Uterus (tissue), 3 donors: ENCODE measurements at regions not wholly inside any gene's neighbourhood (a gene's known extent, or its start where the extent isn't known, plus 50 kb on each side); places are given as distances from the start of the nearest gene placed in this dataset.

Experiments
- DNase-seq, 2 donors: peaks; one replicate each; pipeline ENCODE4 v3.0.0-alpha.2; 2019 to 2020
- H3K27ac ChIP-seq, 2 donors: fragments of 200-600 bp; sonication (generic); 1 replicate in 1 of 2; 2 replicates in 1 of 2; pipeline ENCODE4 v1.5.1; 2016 to 2018
- H3K27me3 ChIP-seq, 2 donors: fragments of 200-600 bp; sonication (generic); one replicate each; pipeline ENCODE4 v1.5.1; 2018 to 2019; ENCODE audit warnings: control low read depth in 1 of 2
- H3K36me3 ChIP-seq, 2 donors: fragments of 200-600 bp; sonication (generic); one replicate each; pipeline ENCODE4 v1.5.1; 2019; ENCODE audit warnings: control low read depth in 1 of 2
- H3K4me1 ChIP-seq, 2 donors: fragments of 200-600 bp; sonication (generic); one replicate each; pipeline ENCODE4 v1.5.1; 2018 to 2019; ENCODE audit warnings: control low read depth in 1 of 2
- H3K4me3 ChIP-seq, 2 donors: fragments of 200-600 bp; sonication (generic); 1 replicate in 1 of 2; 2 replicates in 1 of 2; pipeline ENCODE4 v1.5.1; 2018 to 2019; ENCODE audit warnings: mild to moderate bottlenecking in 1 of 2
- H3K9me3 ChIP-seq, 2 donors: fragments of 200-600 bp; sonication (generic); one replicate each; pipeline ENCODE4 v1.5.1; 2019; ENCODE audit warnings: control low read depth in 1 of 2
- CTCF ChIP-seq, 4 experiments: fragments of 200-600 bp in 2 of 4; fragments of 450-650 bp in 2 of 4; sonication (generic) in 2 of 4; IDR thresholded peaks; one replicate each; pipeline ENCODE4 v1.5.1; 2016 to 2019; ENCODE audit warnings: antibody characterized with exemption in 4 of 4, mild to moderate bottlenecking in 2 of 4, moderate library complexity in 1 of 4
- POLR2A ChIP-seq, 2 donors: fragments of 450-650 bp; IDR thresholded peaks; one replicate each; pipeline ENCODE4 v1.6.1; 2016; ENCODE audit warnings: antibody characterized with exemption in 2 of 2, mild to moderate bottlenecking in 1 of 2, moderate library complexity in 1 of 2
- intact Hi-C: fragments of 100-400 bp; cut with DNase I; formaldehyde crosslinking; loops from one replicate; pipeline ENCODE4 v1.15.1; 2023; ENCODE audit warnings: low total_unique reads
- donor health status: DM: yes; HTN: yes; CAD: no.

- intact Hi-C loops = no loop called here
- Histone ChIP-seq H3K36me3 (no peaks in the 10 kb centered on the region), H3K4me3 (no peak overlapping the region), H3K27me3 (no peaks in the 10 kb centered on the region), H3K9me3 (no peaks in the 10 kb centered on the region), H3K4me1 (no peaks in the 10 kb centered on the region), H3K27ac (no peak overlapping the region)
- no peak for DNase-seq
- TF ChIP-seq POLR2A (IDR thresholded peaks at IDR 0.05) (no peak), CTCF (IDR thresholded peaks at IDR 0.05) (no peak)
Observed at GRCh38 chr15:87357637-87358313, 898.8 kb downstream of the NTRK3 start.

DNA sequence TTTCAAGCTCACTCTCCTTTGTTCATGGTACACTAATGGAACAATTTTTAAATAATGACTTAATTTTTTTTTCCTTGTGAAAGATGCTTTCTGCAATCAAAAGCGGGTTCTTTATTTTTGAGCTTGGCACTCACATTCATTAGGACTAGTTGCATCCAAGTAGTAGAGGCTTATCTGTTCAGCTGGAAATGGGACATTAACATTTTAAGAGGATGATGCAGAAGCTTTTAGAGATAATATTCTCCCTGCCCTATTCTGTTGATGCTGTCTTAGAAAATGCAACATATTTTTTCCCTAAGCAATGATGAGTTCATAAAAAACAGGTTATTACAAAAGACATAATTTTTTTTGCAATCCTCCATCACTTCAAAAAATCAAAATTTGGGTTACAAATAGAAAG, 900.6 kb downstream of the NTRK3 start:
- H3K4me3 ChIP-seq = no peak overlapping the region
- no peaks in the 10 kb centered on the region for H3K36me3 ChIP-seq
- no peaks in the 10 kb centered on the region for H3K27me3 ChIP-seq
- no peaks in the 10 kb centered on the region for H3K9me3 ChIP-seq
- DNase-seq = no peak
- no peak for TF ChIP-seq POLR2A (IDR thresholded peaks at IDR 0.05)
- no peak for TF ChIP-seq CTCF (IDR thresholded peaks at IDR 0.05)
- H3K27ac ChIP-seq = no peak overlapping the region
- no peaks in the 10 kb centered on the region for H3K4me1 ChIP-seq
- intact Hi-C loops = no loop called here

DNA sequence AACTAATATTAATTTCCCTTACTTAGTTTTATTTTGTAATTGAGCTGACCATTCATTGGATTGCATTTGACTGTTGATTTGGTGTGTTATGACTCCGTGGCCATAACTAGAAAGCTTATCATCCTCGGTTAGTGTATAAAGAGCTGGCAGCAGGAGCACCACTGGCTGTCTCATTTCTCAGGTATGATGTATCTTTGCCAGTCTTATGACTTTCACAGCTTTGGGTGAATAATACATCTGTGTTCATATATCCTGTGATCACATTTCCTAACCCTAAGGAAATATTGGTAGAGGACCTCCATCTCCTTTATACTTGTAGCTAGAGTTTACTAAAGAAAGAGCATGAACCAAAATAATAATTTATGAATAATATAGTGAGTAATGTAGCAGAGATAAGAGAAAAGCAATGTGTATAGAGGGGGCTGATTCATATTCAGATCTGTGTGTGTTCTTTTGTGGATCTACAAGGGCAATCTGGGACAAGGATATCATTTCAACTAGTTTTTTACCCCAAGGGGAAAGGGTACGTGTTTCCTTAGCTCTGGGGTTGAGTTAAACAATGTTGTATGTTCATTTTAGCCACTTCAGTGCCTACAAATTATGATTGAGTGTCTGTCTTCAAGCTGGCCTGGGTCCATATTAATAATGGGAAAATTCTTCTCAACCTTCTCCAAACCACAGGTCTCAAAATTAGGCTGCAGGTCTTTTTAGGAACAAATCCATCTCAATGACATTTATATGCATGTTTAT, 901.7 kb downstream of the NTRK3 start:
- H3K27ac ChIP-seq = no peak overlapping the region
- H3K36me3 ChIP-seq = no peaks in the 10 kb centered on the region
- H3K27me3 ChIP-seq = no peaks in the 10 kb centered on the region
- H3K4me1 ChIP-seq = no peaks in the 10 kb centered on the region
- H3K9me3 ChIP-seq = no peaks in the 10 kb centered on the region
- no peak overlapping the region for H3K4me3 ChIP-seq
- intact Hi-C loops = no loop called here
- no peak for DNase-seq
- TF ChIP-seq CTCF (IDR thresholded peaks at IDR 0.05) = no peak
- no peak for TF ChIP-seq POLR2A (IDR thresholded peaks at IDR 0.05)

DNA sequence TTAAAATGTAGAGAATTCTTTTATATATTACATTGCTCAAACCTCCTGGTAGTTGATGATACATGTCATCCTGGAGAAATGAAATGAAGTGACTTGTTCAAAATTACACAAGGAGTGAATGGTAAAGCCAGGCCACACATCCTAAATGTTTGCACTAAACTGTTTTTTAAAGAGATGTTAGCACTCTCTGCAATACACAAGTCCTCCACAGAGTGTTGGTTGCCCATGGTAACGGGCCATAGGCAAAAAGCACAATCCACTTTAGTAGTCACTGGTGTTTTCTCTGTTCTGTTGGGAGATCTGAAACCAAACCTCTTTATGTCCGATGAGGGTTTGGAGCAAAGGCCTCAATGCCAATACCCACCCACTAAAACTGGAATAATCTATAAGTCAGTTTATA, 907.4 kb downstream of the NTRK3 start:
- no peaks in the 10 kb centered on the region for H3K36me3 ChIP-seq
- H3K4me1 ChIP-seq = no peaks in the 10 kb centered on the region
- no peak overlapping the region for H3K4me3 ChIP-seq
- TF ChIP-seq CTCF (IDR thresholded peaks at IDR 0.05) = no peak
- TF ChIP-seq POLR2A (IDR thresholded peaks at IDR 0.05) = no peak
- intact Hi-C loops = no loop called here
- H3K27me3 ChIP-seq = no peaks in the 10 kb centered on the region
- H3K9me3 ChIP-seq = no peaks in the 10 kb centered on the region
- DNase-seq = no peak
- no peak overlapping the region for H3K27ac ChIP-seq

DNA sequence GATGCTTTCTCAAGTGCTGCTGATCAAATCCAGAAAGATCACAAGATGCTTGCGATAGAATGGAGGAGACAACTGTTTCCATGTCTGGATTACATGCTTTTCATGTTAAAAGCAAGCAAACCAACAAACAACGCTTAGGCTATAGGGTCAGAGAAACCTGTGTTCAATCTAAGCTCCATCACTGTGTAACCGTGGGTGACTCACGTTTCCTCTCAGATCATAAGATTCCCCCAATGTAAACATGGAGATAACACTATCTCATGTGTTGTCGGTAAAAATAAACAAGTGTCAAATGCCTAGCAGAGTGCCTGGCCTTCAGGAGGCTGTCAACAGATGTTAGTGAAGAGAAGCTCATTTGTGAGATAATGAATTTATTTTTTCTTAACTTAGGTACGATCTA, 907.8 kb downstream of the NTRK3 start:
- DNase-seq = no peak
- H3K4me1 ChIP-seq = no peaks in the 10 kb centered on the region
- H3K36me3 ChIP-seq = no peaks in the 10 kb centered on the region
- H3K4me3 ChIP-seq = no peak overlapping the region
- no peaks in the 10 kb centered on the region for H3K9me3 ChIP-seq
- intact Hi-C loops = no loop called here
- H3K27ac ChIP-seq = no peak overlapping the region
- TF ChIP-seq CTCF (IDR thresholded peaks at IDR 0.05) = no peak
- no peak for TF ChIP-seq POLR2A (IDR thresholded peaks at IDR 0.05)
- no peaks in the 10 kb centered on the region for H3K27me3 ChIP-seq
